Spinal cord (tissue), 9 donors: ENCODE measurements at regions not wholly inside any gene's neighbourhood (a gene's known extent, or its start where the extent isn't known, plus 50 kb on each side); places are given as distances from the start of the nearest gene placed in this dataset.
A peak's percentile ranks its signal among the peaks of the same experiment; 100 is the strongest.
"Not testable (repeated sequence)": the region's sequence is repeated elsewhere in the genome, so short reads cannot be mapped to it uniquely, and the experiment has no call there.

Source experiments
- DNase-seq, 6 donors: peaks; one replicate each; pipeline versions ENCODE4 v3.0.0 to v3.0.0-alpha.2; 2013 to 2015; ENCODE audit warnings: low spot score in 6 of 6, low read depth in 4 of 6
- H3K27ac ChIP-seq: one replicate; pipeline ENCODE4 v1.5.1; 2013; ENCODE audit warnings: low read depth, low read length, control low read depth
- H3K27me3 ChIP-seq: one replicate; pipeline ENCODE4 v1.6.1; 2013; ENCODE audit warnings: low read length; ENCODE audit not compliant: control insufficient read depth, insufficient read depth
- H3K36me3 ChIP-seq: one replicate; pipeline ENCODE4 v1.6.1; 2013; ENCODE audit warnings: low read length; ENCODE audit not compliant: control insufficient read depth, insufficient read depth
- H3K4me1 ChIP-seq: one replicate; pipeline ENCODE4 v1.6.1; 2013; ENCODE audit warnings: low read length; ENCODE audit not compliant: control insufficient read depth, insufficient read depth
- H3K4me3 ChIP-seq: one replicate; pipeline ENCODE4 v1.5.1; 2013; ENCODE audit warnings: low read depth, low read length, control low read depth
- H3K9me3 ChIP-seq: one replicate; pipeline ENCODE4 v1.6.1; 2013; ENCODE audit warnings: low read length; ENCODE audit not compliant: control insufficient read depth, insufficient read depth
- WGBS: methylation state at CpG from one replicate; pipeline ENCODE4 v1.1.5; 2013; ENCODE audit warnings: missing lambda C conversion rate; ENCODE audit not compliant: insufficient coverage; 5-methylcytosine and 5-hydroxymethylcytosine counted together
- donor health status: healthy.

DNA sequence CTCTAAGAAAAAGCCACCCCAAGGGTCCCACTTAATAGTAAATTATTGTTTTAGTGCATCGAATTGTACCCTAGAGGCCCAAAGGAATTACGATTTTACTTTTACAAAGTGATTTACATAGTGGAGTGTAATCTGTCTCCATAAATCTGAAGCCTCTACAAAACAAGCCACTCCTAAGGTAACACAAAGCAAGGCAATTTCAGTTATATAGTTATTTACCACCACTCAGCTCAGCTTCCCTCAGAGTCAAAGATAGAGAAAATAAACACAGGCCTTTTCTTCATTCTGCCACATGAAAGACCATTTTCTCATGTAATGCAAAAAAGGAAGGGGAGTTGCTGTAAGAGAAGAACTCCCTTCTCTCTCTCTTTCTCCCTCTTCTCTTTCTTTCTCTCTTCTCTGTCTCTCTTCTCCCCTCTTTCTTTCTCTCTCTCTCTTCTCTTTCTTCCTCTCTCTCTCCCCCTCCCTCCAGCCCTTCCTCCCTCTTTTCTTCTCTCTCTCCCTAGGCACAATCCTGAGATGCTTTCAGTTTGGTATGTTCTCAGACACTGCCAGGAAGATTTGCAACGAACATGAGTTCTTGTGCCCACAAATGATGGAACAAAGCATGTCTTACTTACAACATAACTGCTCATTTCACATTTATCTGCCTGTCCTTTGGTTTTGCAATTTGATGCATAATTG lies 264.5 kb downstream of the BCL2 start:
- Histone ChIP-seq H3K27me3 (no peaks in the 10 kb centered on the region), H3K4me3 (no peak overlapping the region), H3K9me3 (no peaks in the 10 kb centered on the region), H3K27ac (no peak overlapping the region), H3K36me3 (no peaks in the 10 kb centered on the region), H3K4me1 (no peaks in the 10 kb centered on the region)
- 80% methylated on average over 1 of the region's 3 CpGs for WGBS
- peak in 2 of 6 donors; percentile 15 to 35 for DNase-seq

DNA sequence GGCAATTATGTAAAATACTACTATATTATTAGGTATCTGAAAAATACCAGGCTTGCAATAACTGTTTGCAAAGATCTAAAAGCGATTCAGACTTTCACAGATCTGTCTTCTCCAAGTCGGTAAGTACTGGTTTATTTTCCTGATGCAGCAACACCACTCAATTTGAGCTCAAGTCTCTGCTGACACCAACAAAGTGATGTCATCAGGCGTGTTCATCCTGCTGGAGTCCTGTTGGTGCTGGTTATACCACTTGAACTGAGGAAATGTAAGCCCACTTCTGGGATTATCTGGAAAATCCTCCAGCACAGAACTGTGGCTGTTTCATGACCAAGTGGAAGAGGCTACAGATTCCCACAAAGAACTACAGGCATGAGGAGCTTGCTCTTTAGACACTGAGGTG lies 267.6 kb downstream of the BCL2 start:
- no peak overlapping the region for H3K4me3 ChIP-seq
- DNase-seq: no peak
- no peaks in the 10 kb centered on the region for H3K27me3 ChIP-seq
- H3K9me3 ChIP-seq: no peaks in the 10 kb centered on the region
- 94% methylated on average over 2 of the region's 3 CpGs for WGBS
- no peaks in the 10 kb centered on the region for H3K4me1 ChIP-seq
- H3K36me3 ChIP-seq: no peaks in the 10 kb centered on the region
- H3K27ac ChIP-seq: no peak overlapping the region

DNA sequence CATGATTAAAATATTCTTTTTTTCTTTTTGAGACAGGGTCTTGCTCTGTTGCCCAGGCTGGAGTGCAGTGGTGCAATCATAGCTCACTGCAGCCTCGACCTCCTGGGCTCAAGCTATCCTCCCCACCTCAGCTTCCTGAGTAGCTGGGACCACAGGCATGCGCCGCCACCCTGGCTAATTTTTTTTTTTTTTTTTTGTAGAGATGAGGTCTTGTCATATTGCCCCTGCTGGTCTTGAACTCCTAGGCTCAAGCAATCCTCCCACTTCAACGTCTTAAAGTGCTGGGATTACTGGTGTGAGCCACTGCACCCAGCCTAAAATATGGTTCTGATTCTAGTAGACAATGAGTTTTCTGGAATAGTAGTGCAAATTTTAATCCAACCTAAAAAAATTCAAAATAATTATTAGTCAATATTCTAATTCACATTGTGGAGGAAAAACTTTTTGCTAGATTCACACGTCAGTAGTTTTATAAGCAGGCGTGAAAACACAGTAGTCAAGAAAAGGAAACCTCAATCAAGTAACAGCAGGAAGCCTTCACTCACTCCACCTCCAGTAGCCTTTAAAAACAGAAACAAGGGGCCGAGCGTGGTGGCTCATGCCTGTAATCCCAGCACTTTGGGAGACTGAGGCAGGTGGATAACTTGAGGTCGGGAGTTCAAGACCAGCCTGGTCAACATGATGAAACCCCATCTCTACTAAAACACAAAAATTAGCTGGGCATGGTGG lies 268.7 kb downstream of the BCL2 start:
- WGBS: no CpG with 5 or more reads among the region's 9 CpGs
- DNase-seq, H3K36me3 ChIP-seq, H3K27ac ChIP-seq, H3K4me3 ChIP-seq, H3K27me3 ChIP-seq, H3K9me3 ChIP-seq, H3K4me1 ChIP-seq: not testable (repeated sequence)

DNA sequence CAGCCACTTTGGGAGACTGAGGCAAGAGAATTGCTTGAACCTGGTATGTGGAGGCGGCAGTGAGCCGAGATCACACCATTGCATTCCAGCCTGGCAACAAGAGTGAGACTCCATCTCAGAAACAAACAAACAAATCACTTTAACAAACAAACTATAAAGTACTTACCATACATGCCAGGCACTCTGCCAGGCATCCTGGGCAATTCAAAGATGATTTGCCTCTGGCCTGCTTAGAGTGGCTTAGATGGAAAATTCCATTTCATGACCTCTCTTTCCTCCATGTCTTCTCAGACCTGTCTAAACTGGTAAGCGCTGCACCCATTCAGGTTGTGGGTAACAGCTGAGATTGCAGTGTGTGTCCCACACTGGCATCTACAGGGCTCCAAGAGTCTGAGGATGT lies 273.2 kb downstream of the BCL2 start:
- WGBS: 60% methylated on average over 3 of the region's 3 CpGs

DNA sequence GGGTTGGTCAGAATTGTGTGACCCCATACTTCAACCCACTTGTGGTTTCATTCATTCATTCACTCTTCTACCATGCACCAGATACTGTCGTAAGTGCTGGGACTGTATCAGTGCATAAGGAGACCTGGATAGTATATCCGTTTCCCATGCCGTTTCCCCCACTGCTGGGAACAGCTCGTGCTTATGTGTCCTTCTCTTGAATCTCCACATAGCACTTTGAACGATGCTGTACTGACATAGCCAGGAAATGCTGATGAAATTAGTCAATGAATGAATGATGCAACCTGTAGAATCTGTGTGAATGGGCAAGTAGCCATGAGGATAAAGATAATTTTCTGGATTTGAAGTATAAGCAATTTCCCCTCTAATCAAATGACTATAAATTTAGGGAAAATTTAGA lies 276.1 kb downstream of the BCL2 start:
- Histone ChIP-seq H3K36me3 (no peaks in the 10 kb centered on the region), H3K4me3 (no peak overlapping the region), H3K27me3 (no peaks in the 10 kb centered on the region), H3K9me3 (no peaks in the 10 kb centered on the region), H3K4me1 (no peaks in the 10 kb centered on the region), H3K27ac (no peak overlapping the region)
- WGBS: no CpG with 5 or more reads among the region's 5 CpGs
- DNase-seq: no peak

More for the DNA sequence above, 273.2 kb downstream of the BCL2 start:
- Histone ChIP-seq H3K4me1 (no peaks in the 10 kb centered on the region), H3K9me3 (no peaks in the 10 kb centered on the region), H3K27ac (no peak overlapping the region), H3K4me3 (no peak overlapping the region), H3K36me3 (no peaks in the 10 kb centered on the region), H3K27me3 (no peaks in the 10 kb centered on the region)
- DNase-seq: peak in 1 of 6 donors; percentile 9

DNA sequence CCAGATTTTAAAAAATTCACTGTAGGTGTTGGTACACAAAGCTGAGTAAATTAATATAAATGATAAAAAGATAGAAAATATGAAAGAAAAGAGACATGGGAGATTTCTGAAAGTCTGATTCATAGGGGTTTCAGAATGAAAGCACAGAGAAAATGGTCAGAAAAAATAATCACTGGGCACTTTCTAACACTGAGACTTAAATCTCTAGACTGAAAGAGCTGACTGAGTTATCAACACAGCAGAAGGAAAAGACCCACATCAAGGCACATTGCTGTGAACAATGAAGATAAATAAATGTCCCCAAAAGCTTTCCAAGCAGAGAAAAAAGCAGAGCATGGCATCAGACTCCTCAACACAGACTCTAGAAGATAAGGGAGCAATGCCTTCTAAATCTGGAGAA lies 277.2 kb downstream of the BCL2 start:
- Histone ChIP-seq H3K9me3 (no peaks in the 10 kb centered on the region), H3K27ac (no peak overlapping the region), H3K4me1 (no peaks in the 10 kb centered on the region), H3K27me3 (no peaks in the 10 kb centered on the region), H3K4me3 (no peak overlapping the region), H3K36me3 (no peaks in the 10 kb centered on the region)
- DNase-seq: no peak

DNA sequence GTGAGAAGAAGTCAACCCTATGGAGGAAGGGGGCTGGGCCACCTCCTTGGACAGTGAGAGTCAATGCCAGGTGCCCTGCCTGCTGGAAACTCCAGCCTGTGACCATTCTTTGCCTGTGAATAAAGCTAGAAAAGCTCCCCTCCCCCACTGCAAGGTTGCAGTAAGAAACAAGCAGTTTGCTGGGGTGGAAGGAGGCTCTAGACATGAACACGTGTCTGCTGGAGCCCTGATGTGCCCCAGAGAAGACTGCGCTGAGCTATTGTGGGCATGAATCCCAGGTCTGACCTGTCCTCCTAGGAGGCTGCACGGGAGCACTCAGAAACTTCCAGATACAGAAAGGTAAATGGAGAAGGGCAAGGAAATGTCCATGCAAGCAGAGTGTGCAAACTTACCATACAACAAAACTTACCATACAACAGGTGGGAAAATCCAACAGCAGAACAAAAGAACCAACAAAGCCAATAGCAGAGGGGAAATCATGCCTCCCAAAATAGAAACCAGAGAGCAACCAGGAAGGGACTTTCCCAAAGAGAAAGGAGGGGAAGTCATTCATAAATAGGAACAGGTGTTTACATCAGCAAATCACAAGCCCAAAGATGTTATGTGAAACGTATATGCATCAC lies 278.7 kb downstream of the BCL2 start:
- Histone ChIP-seq H3K9me3 (no peaks in the 10 kb centered on the region), H3K27me3 (no peaks in the 10 kb centered on the region), H3K36me3 (no peaks in the 10 kb centered on the region), H3K4me3 (no peak overlapping the region), H3K4me1 (no peaks in the 10 kb centered on the region), H3K27ac (no peak overlapping the region)
- 88% methylated on average over 2 of the region's 4 CpGs for WGBS
- DNase-seq: no peak

DNA sequence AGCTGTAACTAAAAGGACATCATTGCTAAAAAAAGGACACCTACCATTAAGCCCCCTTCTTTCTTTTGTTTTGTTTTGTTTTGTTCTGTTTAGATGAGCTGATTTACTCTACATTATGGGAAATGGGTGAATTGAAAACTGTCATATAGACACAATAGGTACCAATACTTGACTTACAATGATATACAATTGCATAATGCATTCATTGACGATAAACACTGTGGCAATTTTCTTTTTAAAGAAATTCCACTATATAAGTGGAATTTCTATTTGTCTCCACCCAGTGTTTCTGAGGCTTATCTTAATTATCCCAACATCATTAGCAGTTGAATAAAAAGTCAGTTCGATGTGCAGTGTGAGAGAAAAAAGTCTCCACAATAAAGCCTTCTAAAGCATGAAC lies 282.1 kb downstream of the BCL2 start:
- Histone ChIP-seq H3K36me3 (no peaks in the 10 kb centered on the region), H3K9me3 (no peaks in the 10 kb centered on the region), H3K4me3 (no peak overlapping the region), H3K4me1 (no peaks in the 10 kb centered on the region), H3K27me3 (no peaks in the 10 kb centered on the region), H3K27ac (no peak overlapping the region)
- WGBS: no CpG with 5 or more reads among the region's 2 CpGs
- no peak for DNase-seq

DNA sequence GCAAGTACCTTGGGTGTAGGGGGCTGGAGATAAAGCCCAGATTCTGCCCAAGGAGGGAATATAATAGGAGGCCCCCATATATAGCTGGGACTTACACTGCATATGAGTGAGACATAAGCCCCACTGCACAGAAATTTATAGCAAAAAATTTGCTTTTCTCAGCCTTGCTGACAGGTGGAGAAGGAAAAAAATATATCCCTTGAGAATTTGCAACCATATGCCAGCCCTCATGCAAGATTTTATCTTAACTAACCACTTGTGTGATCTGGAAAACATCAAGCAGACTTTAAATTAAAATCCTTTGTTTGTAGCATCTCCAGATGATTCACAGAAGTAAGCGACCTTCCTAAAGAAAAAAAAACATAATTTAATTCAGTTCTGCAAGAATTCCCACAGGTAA lies 288.2 kb downstream of the BCL2 start:
- peak in 1 of 6 donors; percentile 43 for DNase-seq
- WGBS: no CpG with 5 or more reads among the region's 1 CpG
- Histone ChIP-seq H3K27ac (no peak overlapping the region), H3K4me1 (no peaks in the 10 kb centered on the region), H3K27me3 (no peaks in the 10 kb centered on the region), H3K4me3 (no peak overlapping the region), H3K9me3 (no peaks in the 10 kb centered on the region), H3K36me3 (no peaks in the 10 kb centered on the region)
